IMR-90 (cell line): ENCODE measurements at regions not wholly inside any gene's neighbourhood (a gene's known extent, or its start where the extent isn't known, plus 50 kb on each side); places are given as distances from the start of the nearest gene placed in this dataset.

ENCODE experiments used
- ATAC-seq: fragments of 200-7000 bp; cut with Tn5 transposase; 2 replicates; pipeline ENCODE4 v1.9.1; 2020; ENCODE audit warnings: low read depth, mild to moderate bottlenecking, moderate library complexity
- BruUV-seq: library from RNA; stranded (reverse); fragments of 400-500 nt; replicated peaks from 2 replicates; lab custom pipeline; 2021; lab: Mats Ljungman, UMichigan
- CTCF ChIA-PET: fragments of 300-600 bp; formaldehyde crosslinking; extraction: SDS; loops from one replicate; lab custom pipeline; 2021; ENCODE audit warnings: antibody characterized with exemption; lab: Yijun Ruan, JAX
- POLR2A ChIA-PET: fragments of 300-600 bp; sonication (Branson Sonifier 250); formaldehyde crosslinking; loops from one replicate; lab custom pipeline; 2022; ENCODE audit warnings: antibody characterized with exemption; ENCODE audit not compliant: unreplicated experiment; lab: Charles Lee
- DNase-seq: peaks from one replicate; pipeline ENCODE4 v3.0.0; 2013
- H2AFZ ChIP-seq: replicated peaks from 2 replicates; pipeline ENCODE3; 2013; ENCODE audit warnings: low read length, mild to moderate bottlenecking; ENCODE audit not compliant: poor library complexity
- H2AK5ac ChIP-seq: 2 replicates; pipeline ENCODE4 v1.6.1; 2013; ENCODE audit warnings: low read depth, low read length, inconsistent platforms
- H2AK9ac ChIP-seq: replicated peaks from 2 replicates; pipeline ENCODE3; 2013; ENCODE audit warnings: mild to moderate bottlenecking, low read depth, low read length, moderate library complexity; ENCODE audit not compliant: poor library complexity
- H2BK120ac ChIP-seq: 2 replicates; pipeline ENCODE4 v1.6.1; 2013; ENCODE audit warnings: low read depth, low read length, inconsistent platforms
- H2BK15ac ChIP-seq: 3 replicates; pipeline ENCODE4 v1.6.1; 2013; ENCODE audit warnings: low read depth, low read length, inconsistent platforms
- H2BK20ac ChIP-seq: 2 replicates; pipeline ENCODE4 v1.6.1; 2013; ENCODE audit warnings: low read depth, mild to moderate bottlenecking, inconsistent platforms, low read length, moderate library complexity
- H2BK5ac ChIP-seq: 2 replicates; pipeline ENCODE4 v1.6.1; 2013; ENCODE audit warnings: mild to moderate bottlenecking, low read depth, low read length, inconsistent platforms; ENCODE audit not compliant: poor library complexity, severe bottlenecking
- H3K14ac ChIP-seq: replicated peaks from 2 replicates; pipeline ENCODE4 v1.6.1; 2013; ENCODE audit warnings: low read depth, low read length, inconsistent platforms
- H3K18ac ChIP-seq: 2 replicates; pipeline ENCODE4 v1.6.1; 2013; ENCODE audit warnings: low read depth, low read length, control low read depth
- H3K23ac ChIP-seq: 2 replicates; pipeline ENCODE4 v1.6.1; 2013; ENCODE audit warnings: low read depth, low read length, inconsistent platforms
- H3K27ac ChIP-seq: 2 replicates; pipeline ENCODE4 v1.5.1; 2013; ENCODE audit warnings: mild to moderate bottlenecking, control low read depth, low read length; ENCODE audit not compliant: insufficient read depth
- H3K27me3 ChIP-seq: 2 replicates; pipeline ENCODE4 v1.6.1; 2013; ENCODE audit warnings: low read length; ENCODE audit not compliant: control insufficient read depth, insufficient read depth
- H3K36me3 ChIP-seq: 2 replicates; pipeline ENCODE4 v1.6.1; 2013; ENCODE audit warnings: low read length, mixed read lengths; ENCODE audit not compliant: control insufficient read depth, insufficient read depth
- H3K4ac ChIP-seq: 2 replicates; pipeline ENCODE4 v1.6.1; 2013; ENCODE audit warnings: low read depth, low read length, inconsistent platforms
- H3K4me1 ChIP-seq: 2 replicates; pipeline ENCODE4 v1.6.1; 2013; ENCODE audit warnings: low read length, mixed read lengths; ENCODE audit not compliant: control insufficient read depth, insufficient read depth
- H3K4me2 ChIP-seq: 2 replicates; pipeline ENCODE4 v1.6.1; 2013; ENCODE audit warnings: low read depth, mild to moderate bottlenecking, control low read depth, low read length, moderate library complexity
- H3K4me3 ChIP-seq: 2 replicates; pipeline ENCODE4 v1.5.1; 2013; ENCODE audit warnings: low read depth, mild to moderate bottlenecking, control low read depth, low read length, moderate library complexity; ENCODE audit not compliant: insufficient read depth
- H3K56ac ChIP-seq: 2 replicates; pipeline ENCODE4 v1.6.1; 2013; ENCODE audit warnings: low read length, inconsistent platforms; ENCODE audit not compliant: insufficient read depth; ENCODE audit errors: extremely low read depth
- H3K79me1 ChIP-seq, 2 experiments: 2 replicates each; pipeline ENCODE4 v1.6.1; 2013; ENCODE audit warnings: low read length in 2 of 2, inconsistent platforms in 1 of 2, low read depth in 1 of 2
- H3K9ac ChIP-seq: 2 replicates; pipeline ENCODE4 v1.6.1; 2013; ENCODE audit warnings: low read depth, low read length, control low read depth
- H3K9me1 ChIP-seq: 2 replicates; pipeline ENCODE4 v1.6.1; 2013; ENCODE audit warnings: low read length, inconsistent platforms; ENCODE audit not compliant: insufficient read depth
- H3K9me3 ChIP-seq: 2 replicates; pipeline ENCODE4 v1.6.1; 2013; ENCODE audit warnings: low read length; ENCODE audit not compliant: control insufficient read depth, insufficient read depth
- H4K20me1 ChIP-seq: 2 replicates; pipeline ENCODE4 v1.6.1; 2013; ENCODE audit warnings: low read length, inconsistent platforms; ENCODE audit not compliant: insufficient read depth
- H4K5ac ChIP-seq: 2 replicates; pipeline ENCODE4 v1.6.1; 2013; ENCODE audit warnings: mild to moderate bottlenecking, low read depth, low read length, control low read depth
- H4K8ac ChIP-seq, 2 experiments: 2 replicates each; pipeline ENCODE4 v1.6.1; 2013; ENCODE audit warnings: low read depth in 2 of 2, low read length in 2 of 2, control low read depth in 1 of 2, inconsistent platforms in 1 of 2
- H4K91ac ChIP-seq: 2 replicates; pipeline ENCODE4 v1.6.1; 2013; ENCODE audit warnings: low read depth, low read length, inconsistent platforms; ENCODE audit not compliant: insufficient read depth
- CEBPB ChIP-seq: IDR thresholded peaks from 2 replicates; pipeline ENCODE4 v1.6.1; 2012; ENCODE audit warnings: low read depth, low read length, improper control_type of control experiment
- ELK1 ChIP-seq: fragments of 150-350 bp; IDR thresholded peaks from 2 replicates; pipeline ENCODE4 v1.6.1; 2016; ENCODE audit warnings: low read depth, mild to moderate bottlenecking, low read length, moderate library complexity, borderline replicate concordance
- FOS ChIP-seq: fragments of 150-350 bp; IDR thresholded peaks from 2 replicates; pipeline ENCODE4 v1.6.1; 2016; ENCODE audit warnings: low read depth, low read length
- MXI1 ChIP-seq: IDR thresholded peaks from 2 replicates; pipeline ENCODE4 v1.6.1; 2012; ENCODE audit warnings: low read depth, mild to moderate bottlenecking, low read length, moderate library complexity, borderline replicate concordance
- NFE2L2 ChIP-seq: fragments of 150-350 bp; IDR thresholded peaks from 2 replicates; pipeline ENCODE4 v1.6.1; 2016; ENCODE audit warnings: low read depth, mild to moderate bottlenecking, low read length
- WGBS, 2 experiments: methylation state at CpG; one replicate each; pipeline versions ENCODE4 v1.1.5 to v1.1.7; 2013; ENCODE audit warnings: missing lambda C conversion rate in 2 of 2; ENCODE audit not compliant: insufficient read length in 1 of 2; ENCODE audit errors: extremely low coverage in 2 of 2; 5-methylcytosine and 5-hydroxymethylcytosine counted together
- dilution Hi-C: fragments of 300-500 bp; cut with HindIII; formaldehyde crosslinking; loops from one replicate; pipeline ENCODE4 v1.14.3; 2018; ENCODE audit warnings: low sequenced_read_pairs; ENCODE audit not compliant: unreplicated experiment
- in situ Hi-C: fragments of 300-500 bp; cut with MboI; formaldehyde crosslinking; loops from 3 replicates; pipeline ENCODE4 v1.14.3; 2019; ENCODE audit warnings: low sequenced_read_pairs, inconsistent platforms, mixed read lengths
- intact Hi-C: fragments of 100-400 bp; cut with micrococcal nuclease; formaldehyde crosslinking; loops from 2 replicates; pipeline ENCODE4 v1.10.0; 2022

DNA sequence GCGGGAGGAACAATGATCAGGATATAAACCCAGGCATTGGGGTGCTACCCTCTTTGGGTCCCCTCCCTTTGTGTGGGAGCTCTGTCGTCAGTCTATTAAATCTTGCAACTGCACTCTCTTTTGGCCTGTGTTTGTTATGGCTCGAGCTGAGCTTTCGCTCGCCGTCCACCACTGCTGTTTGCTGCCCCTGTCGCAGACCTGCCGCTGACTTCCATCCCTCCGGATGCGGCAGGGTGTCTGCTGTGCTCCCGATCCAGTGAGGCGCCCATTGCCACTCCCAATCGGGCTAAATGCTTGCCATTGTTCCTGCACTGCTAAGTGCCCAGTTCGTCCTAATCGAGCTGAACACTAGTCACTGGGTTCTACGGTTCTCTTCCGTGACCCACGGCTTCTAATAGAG lies 1443.7 kb upstream of the CADM2 start:
- no peak overlapping the region for H3K27ac ChIP-seq
- H3K9me3 ChIP-seq, result peaks cover 3% of the 10 kb centered on the region; the same call in 1 of the 2 replicates
- no peak overlapping the region for H3K18ac ChIP-seq
- no peak for ATAC-seq
- 75% methylated on average over 14 of the region's 18 CpGs; no CpG with 5 or more reads in 1 of the 2 experiments for WGBS, 2 experiments
- no peak overlapping the region for H3K14ac ChIP-seq
- no TSS peak for BruUV-seq
- TF ChIP-seq NFE2L2, result no peak
- no peak for TF ChIP-seq MXI1
- TF ChIP-seq CEBPB, result no peak
- TF ChIP-seq ELK1, result no peak
- no peak for TF ChIP-seq FOS
- no peak overlapping the region for H4K91ac ChIP-seq
- DNase-seq, result no peak
- ChIA-PET CTCF (no interaction called here), POLR2A (no interaction called here)
- H3K4me1 ChIP-seq, result no peaks in the 10 kb centered on the region
- no peak overlapping the region for H2AK5ac ChIP-seq
- no peaks in the 10 kb centered on the region for H3K27me3 ChIP-seq
- H2BK5ac ChIP-seq, result no peak overlapping the region
- H3K56ac ChIP-seq, result no peak overlapping the region
- in situ Hi-C loops (no loop called here), intact Hi-C loops (no loop called here), dilution Hi-C loops (no loop called here)
- H3K23ac ChIP-seq, result no peak overlapping the region
- no peaks in the 10 kb centered on the region for H3K36me3 ChIP-seq
- H2BK15ac ChIP-seq, result no peak overlapping the region
- no peaks in the 10 kb centered on the region for H3K9me1 ChIP-seq
- no peak overlapping the region for H2BK120ac ChIP-seq
- no peak overlapping the region for H2AFZ ChIP-seq
- H3K9ac ChIP-seq, result no peak overlapping the region
- H3K4me3 ChIP-seq, result no peak overlapping the region
- no peak overlapping the region for H2AK9ac ChIP-seq
- no peak overlapping the region for H3K4ac ChIP-seq
- H4K20me1 ChIP-seq, result no peaks in the 10 kb centered on the region
- no peak overlapping the region for H3K4me2 ChIP-seq
- no peaks in the 10 kb centered on the region for H3K79me1 ChIP-seq
- H2BK20ac ChIP-seq, result no peak overlapping the region
- no peak overlapping the region for H4K5ac ChIP-seq
- H4K8ac ChIP-seq, result no peak overlapping the region
